ENCODE measurements at regions not wholly inside any gene's neighbourhood (a gene's known extent, or its start where the extent isn't known, plus 50 kb on each side); places are given as distances from the start of the nearest gene placed in this dataset.
"Not testable (repeated sequence)": the region's sequence is repeated elsewhere in the genome, so short reads cannot be mapped to it uniquely, and the experiment has no call there.

- H3K9ac ChIP-seq (ENCODE audit: low read depth in 1 of 2, low read length in 2 of 2) = no peak overlapping the region
- peaks cover 3 to 16% of the 10 kb centered on the region in 2 donors for H3K9me3 ChIP-seq (ENCODE audit: control insufficient read depth in 1 of 2, low read length in 2 of 2)
- H3K4me1 ChIP-seq (ENCODE audit: control insufficient read depth in 1 of 2, insufficient read depth in 2 of 2, low read length in 2 of 2) = no peaks in the 10 kb centered on the region
- no peak overlapping the region for H3K4me3 ChIP-seq (ENCODE audit: low read depth in 1 of 2, low read length in 2 of 2)
- no peak overlapping the region for H3K27ac ChIP-seq (ENCODE audit: low read depth, low read length)
- H3K27me3 ChIP-seq (ENCODE audit: control insufficient read depth in 1 of 2, insufficient read depth in 2 of 2, low read length in 2 of 2) = no peaks in the 10 kb centered on the region
- no peaks in the 10 kb centered on the region for H3K36me3 ChIP-seq (ENCODE audit: control insufficient read depth in 1 of 2, insufficient read depth in 2 of 2, low read length in 2 of 2)
These were observed 248.9 kb upstream of the TMEM132C start for GRCh38 chr12:128018067-128018466.

GRCh38 chr12:128019996-128020544, 246.9 kb upstream of the TMEM132C start:
- Histone ChIP-seq H3K27me3 (ENCODE audit: control insufficient read depth in 1 of 2, insufficient read depth in 2 of 2, low read length in 2 of 2) (no peaks in the 10 kb centered on the region), H3K4me1 (ENCODE audit: control insufficient read depth in 1 of 2, insufficient read depth in 2 of 2, low read length in 2 of 2) (no peaks in the 10 kb centered on the region), H3K27ac (ENCODE audit: low read depth, low read length) (no peak overlapping the region), H3K36me3 (ENCODE audit: control insufficient read depth in 1 of 2, insufficient read depth in 2 of 2, low read length in 2 of 2) (no peaks in the 10 kb centered on the region), H3K4me3 (ENCODE audit: low read depth in 1 of 2, low read length in 2 of 2) (no peak overlapping the region), H3K9ac (ENCODE audit: low read depth in 1 of 2, low read length in 2 of 2) (no peak overlapping the region), H3K9me3 (ENCODE audit: control insufficient read depth in 1 of 2, low read length in 2 of 2) (peaks cover 3 to 13% of the 10 kb centered on the region in 2 donors)

GRCh38 chr12:128021561-128021960, 245.4 kb upstream of the TMEM132C start:
- Histone ChIP-seq H3K27ac (ENCODE audit: low read depth, low read length) (no peak overlapping the region), H3K9me3 (ENCODE audit: control insufficient read depth in 1 of 2, low read length in 2 of 2) (peaks cover 3 to 13% of the 10 kb centered on the region in 2 donors), H3K9ac (ENCODE audit: low read depth in 1 of 2, low read length in 2 of 2) (no peak overlapping the region), H3K4me3 (ENCODE audit: low read depth in 1 of 2, low read length in 2 of 2) (no peak overlapping the region), H3K4me1 (ENCODE audit: control insufficient read depth in 1 of 2, insufficient read depth in 2 of 2, low read length in 2 of 2) (no peaks in the 10 kb centered on the region), H3K36me3 (ENCODE audit: control insufficient read depth in 1 of 2, insufficient read depth in 2 of 2, low read length in 2 of 2) (no peaks in the 10 kb centered on the region), H3K27me3 (ENCODE audit: control insufficient read depth in 1 of 2, insufficient read depth in 2 of 2, low read length in 2 of 2) (no peaks in the 10 kb centered on the region)

- Histone ChIP-seq H3K4me1 (ENCODE audit: control insufficient read depth in 1 of 2, insufficient read depth in 2 of 2, low read length in 2 of 2) (no peaks in the 10 kb centered on the region), H3K9me3 (ENCODE audit: control insufficient read depth in 1 of 2, low read length in 2 of 2) (peaks cover 3 to 8% of the 10 kb centered on the region in 2 donors), H3K36me3 (ENCODE audit: control insufficient read depth in 1 of 2, insufficient read depth in 2 of 2, low read length in 2 of 2) (no peaks in the 10 kb centered on the region), H3K4me3 (ENCODE audit: low read depth in 1 of 2, low read length in 2 of 2) (no peak overlapping the region), H3K27me3 (ENCODE audit: control insufficient read depth in 1 of 2, insufficient read depth in 2 of 2, low read length in 2 of 2) (no peaks in the 10 kb centered on the region), H3K9ac (ENCODE audit: low read depth in 1 of 2, low read length in 2 of 2) (no peak overlapping the region), H3K27ac (ENCODE audit: low read depth, low read length) (no peak overlapping the region)
These were observed 241.3 kb upstream of the TMEM132C start for GRCh38 chr12:128025589-128026245.

GRCh38 chr12:128026696-128027574, 240.0 kb upstream of the TMEM132C start:
- Histone ChIP-seq H3K27ac (ENCODE audit: low read depth, low read length) (no peak overlapping the region), H3K4me3 (ENCODE audit: low read depth in 1 of 2, low read length in 2 of 2) (no peak overlapping the region), H3K9me3 (ENCODE audit: control insufficient read depth in 1 of 2, low read length in 2 of 2) (peaks cover 0 to 6% of the 10 kb centered on the region in 2 donors), H3K27me3 (ENCODE audit: control insufficient read depth in 1 of 2, insufficient read depth in 2 of 2, low read length in 2 of 2) (no peaks in the 10 kb centered on the region), H3K4me1 (ENCODE audit: control insufficient read depth in 1 of 2, insufficient read depth in 2 of 2, low read length in 2 of 2) (no peaks in the 10 kb centered on the region), H3K36me3 (ENCODE audit: control insufficient read depth in 1 of 2, insufficient read depth in 2 of 2, low read length in 2 of 2) (no peaks in the 10 kb centered on the region), H3K9ac (ENCODE audit: low read depth in 1 of 2, low read length in 2 of 2) (no peak overlapping the region)

- H3K27ac ChIP-seq (ENCODE audit: low read depth, low read length) = no peak overlapping the region
- H3K27me3 ChIP-seq (ENCODE audit: control insufficient read depth in 1 of 2, insufficient read depth in 2 of 2, low read length in 2 of 2) = no peaks in the 10 kb centered on the region
- peaks cover 8 to 9% of the 10 kb centered on the region in 2 donors for H3K9me3 ChIP-seq (ENCODE audit: control insufficient read depth in 1 of 2, low read length in 2 of 2)
- H3K4me3 ChIP-seq (ENCODE audit: low read depth in 1 of 2, low read length in 2 of 2) = no peak overlapping the region
- no peak overlapping the region for H3K9ac ChIP-seq (ENCODE audit: low read depth in 1 of 2, low read length in 2 of 2)
- no peaks in the 10 kb centered on the region for H3K36me3 ChIP-seq (ENCODE audit: control insufficient read depth in 1 of 2, insufficient read depth in 2 of 2, low read length in 2 of 2)
- no peaks in the 10 kb centered on the region for H3K4me1 ChIP-seq (ENCODE audit: control insufficient read depth in 1 of 2, insufficient read depth in 2 of 2, low read length in 2 of 2)
These were observed 233.5 kb upstream of the TMEM132C start for GRCh38 chr12:128033473-128033872.

- Histone ChIP-seq H3K27ac (ENCODE audit: low read depth, low read length) (no peak overlapping the region), H3K4me3 (ENCODE audit: low read depth in 1 of 2, low read length in 2 of 2) (no peak overlapping the region), H3K36me3 (ENCODE audit: control insufficient read depth in 1 of 2, insufficient read depth in 2 of 2, low read length in 2 of 2) (no peaks in the 10 kb centered on the region), H3K4me1 (ENCODE audit: control insufficient read depth in 1 of 2, insufficient read depth in 2 of 2, low read length in 2 of 2) (no peaks in the 10 kb centered on the region), H3K9ac (ENCODE audit: low read depth in 1 of 2, low read length in 2 of 2) (no peak overlapping the region), H3K9me3 (ENCODE audit: control insufficient read depth in 1 of 2, low read length in 2 of 2) (peaks cover 7 to 8% of the 10 kb centered on the region in 2 donors), H3K27me3 (ENCODE audit: control insufficient read depth in 1 of 2, insufficient read depth in 2 of 2, low read length in 2 of 2) (no peaks in the 10 kb centered on the region)
These were observed 226.0 kb upstream of the TMEM132C start for GRCh38 chr12:128040971-128041370.

- not testable (repeated sequence) for H3K4me1 ChIP-seq (ENCODE audit: control insufficient read depth in 1 of 2, insufficient read depth in 2 of 2, low read length in 2 of 2); H3K36me3 ChIP-seq (ENCODE audit: control insufficient read depth in 1 of 2, insufficient read depth in 2 of 2, low read length in 2 of 2); H3K27me3 ChIP-seq (ENCODE audit: control insufficient read depth in 1 of 2, insufficient read depth in 2 of 2, low read length in 2 of 2); H3K27ac ChIP-seq (ENCODE audit: low read depth, low read length); H3K4me3 ChIP-seq (ENCODE audit: low read depth in 1 of 2, low read length in 2 of 2); H3K9ac ChIP-seq (ENCODE audit: low read depth in 1 of 2, low read length in 2 of 2)
- peaks cover 8 to 13% of the 10 kb centered on the region in 2 donors for H3K9me3 ChIP-seq (ENCODE audit: control insufficient read depth in 1 of 2, low read length in 2 of 2)
These were observed 224.7 kb upstream of the TMEM132C start for GRCh38 chr12:128042283-128042682.

GRCh38 chr12:128042825-128043224, 224.1 kb upstream of the TMEM132C start:
- Histone ChIP-seq H3K27me3 (ENCODE audit: control insufficient read depth in 1 of 2, insufficient read depth in 2 of 2, low read length in 2 of 2) (no peaks in the 10 kb centered on the region), H3K9ac (ENCODE audit: low read depth in 1 of 2, low read length in 2 of 2) (no peak overlapping the region), H3K4me1 (ENCODE audit: control insufficient read depth in 1 of 2, insufficient read depth in 2 of 2, low read length in 2 of 2) (no peaks in the 10 kb centered on the region), H3K9me3 (ENCODE audit: control insufficient read depth in 1 of 2, low read length in 2 of 2) (peaks cover 8 to 13% of the 10 kb centered on the region in 2 donors), H3K27ac (ENCODE audit: low read depth, low read length) (no peak overlapping the region), H3K36me3 (ENCODE audit: control insufficient read depth in 1 of 2, insufficient read depth in 2 of 2, low read length in 2 of 2) (no peaks in the 10 kb centered on the region), H3K4me3 (ENCODE audit: low read depth in 1 of 2, low read length in 2 of 2) (no peak overlapping the region)

- Histone ChIP-seq H3K36me3 (ENCODE audit: control insufficient read depth in 1 of 2, insufficient read depth in 2 of 2, low read length in 2 of 2) (no peaks in the 10 kb centered on the region), H3K9ac (ENCODE audit: low read depth in 1 of 2, low read length in 2 of 2) (no peak overlapping the region), H3K4me1 (ENCODE audit: control insufficient read depth in 1 of 2, insufficient read depth in 2 of 2, low read length in 2 of 2) (no peaks in the 10 kb centered on the region), H3K9me3 (ENCODE audit: control insufficient read depth in 1 of 2, low read length in 2 of 2) (peaks cover 12 to 13% of the 10 kb centered on the region in 2 donors), H3K27me3 (ENCODE audit: control insufficient read depth in 1 of 2, insufficient read depth in 2 of 2, low read length in 2 of 2) (no peaks in the 10 kb centered on the region), H3K4me3 (ENCODE audit: low read depth in 1 of 2, low read length in 2 of 2) (no peak overlapping the region), H3K27ac (ENCODE audit: low read depth, low read length) (no peak overlapping the region)
These were observed 223.7 kb upstream of the TMEM132C start for GRCh38 chr12:128043317-128043716.
